Suppressor macrophage treated with lipopolysaccharide for 1 hour (primary cell): ENCODE measurements at regions not wholly inside any gene's neighbourhood (a gene's known extent, or its start where the extent isn't known, plus 50 kb on each side); places are given as distances from the start of the nearest gene placed in this dataset.
"Not testable (repeated sequence)": the region's sequence is repeated elsewhere in the genome, so short reads cannot be mapped to it uniquely, and the experiment has no call there.

Experiments
- DNase-seq, 3 donors: peaks; one replicate each; pipeline ENCODE4 v3.0.0-alpha.2; 2020 to 2022

GRCh38 chr5:40347981-40348725, 331.6 kb upstream of the PTGER4 start:
- no peak for DNase-seq

GRCh38 chr5:40346901-40347300, 332.8 kb upstream of the PTGER4 start:
- DNase-seq: no peak

DNA sequence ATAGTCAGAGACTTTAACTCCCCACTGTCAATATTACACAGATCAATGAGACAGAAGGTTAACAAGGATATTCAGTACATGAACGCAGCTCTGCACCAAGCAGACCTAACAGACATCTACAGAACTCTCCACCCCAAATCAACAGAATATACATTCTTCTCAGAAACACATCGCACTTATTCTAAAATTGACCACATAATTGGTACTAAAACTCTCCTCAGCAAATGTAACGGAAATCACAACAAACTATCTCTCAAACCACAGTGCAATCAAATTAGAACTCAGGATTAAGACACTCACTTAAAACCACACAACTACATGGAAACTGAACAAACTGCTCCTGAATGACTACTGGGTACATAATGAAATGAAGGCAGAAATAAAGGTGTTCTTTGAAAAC, 341.3 kb upstream of the PTGER4 start:
- DNase-seq: not testable (repeated sequence)

- DNase-seq: no peak
These were observed 345.5 kb upstream of the PTGER4 start for GRCh38 chr5:40334242-40334635.

DNA sequence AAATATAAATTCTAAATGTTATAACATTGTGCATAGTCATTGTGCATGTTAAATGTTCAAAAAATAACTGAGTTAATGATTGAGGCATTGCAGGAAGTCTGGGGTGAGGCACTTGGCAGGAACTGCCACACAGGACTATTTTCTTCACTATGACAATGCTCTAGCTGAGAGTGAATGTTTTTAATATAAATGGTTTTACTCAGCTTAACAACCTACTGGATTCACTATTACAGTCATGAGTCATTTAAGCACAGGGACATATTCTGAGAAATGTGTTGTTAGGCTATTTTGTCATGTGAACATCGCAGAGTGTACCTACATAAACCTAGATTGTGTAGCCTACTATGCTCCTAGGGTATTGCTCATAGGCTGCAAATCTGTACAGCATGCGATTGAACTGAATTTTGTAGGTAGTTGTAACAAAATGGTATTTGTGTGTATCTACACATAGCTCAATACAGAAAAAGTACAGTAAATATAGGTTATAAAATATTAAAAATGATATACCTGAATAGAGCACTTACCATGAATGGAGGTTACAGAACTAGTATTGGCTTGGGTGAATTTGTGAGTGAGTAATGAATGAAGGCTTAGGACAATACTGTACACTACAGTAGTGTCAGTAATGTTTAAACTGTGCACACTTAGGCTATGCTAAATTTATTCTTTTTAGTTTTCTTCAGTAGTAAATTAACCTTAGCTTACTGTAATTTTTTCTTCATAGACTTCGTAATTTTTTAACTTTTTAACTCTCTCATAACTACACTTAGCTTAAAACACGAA, 346.1 kb upstream of the PTGER4 start:
- peak in 1 of 3 donors; percentile 6 for DNase-seq

DNA sequence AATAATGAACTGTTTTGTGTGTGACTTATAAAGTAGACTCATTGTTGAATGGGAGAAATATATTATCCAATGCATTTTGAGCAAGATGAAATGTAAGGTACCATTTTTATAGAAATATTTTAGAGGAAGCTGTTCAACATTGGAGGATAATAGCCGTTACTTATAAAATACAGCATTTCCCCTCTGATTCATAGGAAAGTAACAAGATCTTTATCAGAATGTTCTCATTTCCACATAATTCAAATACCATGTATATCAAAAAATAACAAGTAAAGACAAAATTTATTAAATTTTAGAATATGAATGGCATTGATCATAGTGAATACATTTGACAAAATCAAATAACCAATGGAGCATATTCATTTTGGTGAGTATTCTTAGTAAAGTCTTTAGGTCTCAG, 346.7 kb upstream of the PTGER4 start:
- DNase-seq: no peak

GRCh38 chr5:40331616-40332015, 348.1 kb upstream of the PTGER4 start:
- no peak for DNase-seq

DNA sequence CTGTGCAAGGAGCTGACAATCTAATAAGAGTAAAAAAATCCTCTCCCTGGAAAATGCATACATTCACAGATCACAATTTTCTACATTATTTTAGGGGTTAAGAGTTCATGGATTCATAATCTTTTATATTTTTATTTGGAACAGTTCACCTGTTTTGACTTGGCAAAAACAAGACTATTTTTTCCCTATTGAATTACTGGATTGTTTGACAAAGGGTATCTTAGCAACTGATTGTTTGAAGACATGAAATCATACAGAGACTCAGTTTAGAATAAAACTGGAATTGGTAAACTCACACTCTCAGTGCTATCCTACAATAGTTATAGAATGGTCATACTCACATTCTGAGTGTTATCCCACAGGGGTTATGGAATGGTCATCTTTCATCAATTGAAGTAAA, 358.2 kb upstream of the PTGER4 start:
- DNase-seq: no peak

DNA sequence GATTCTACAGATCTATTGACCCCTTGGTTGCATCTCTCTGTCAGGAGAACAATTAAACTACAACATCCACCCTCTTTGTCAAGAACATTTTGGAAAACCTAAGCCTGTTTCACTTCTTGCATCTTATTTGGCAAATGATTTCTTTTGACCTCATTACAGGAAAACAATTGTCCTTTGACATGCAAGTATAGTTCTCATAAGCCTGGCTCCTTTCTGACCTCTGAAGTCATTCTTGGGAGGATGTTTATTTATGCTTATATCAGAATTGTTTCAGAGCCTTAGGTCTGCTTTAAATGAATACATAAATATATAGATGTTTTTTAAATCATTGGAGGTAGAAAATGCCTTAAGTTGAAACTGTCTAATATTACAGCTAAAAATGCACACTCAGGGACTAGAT, 361.3 kb upstream of the PTGER4 start:
- no peak for DNase-seq

DNA sequence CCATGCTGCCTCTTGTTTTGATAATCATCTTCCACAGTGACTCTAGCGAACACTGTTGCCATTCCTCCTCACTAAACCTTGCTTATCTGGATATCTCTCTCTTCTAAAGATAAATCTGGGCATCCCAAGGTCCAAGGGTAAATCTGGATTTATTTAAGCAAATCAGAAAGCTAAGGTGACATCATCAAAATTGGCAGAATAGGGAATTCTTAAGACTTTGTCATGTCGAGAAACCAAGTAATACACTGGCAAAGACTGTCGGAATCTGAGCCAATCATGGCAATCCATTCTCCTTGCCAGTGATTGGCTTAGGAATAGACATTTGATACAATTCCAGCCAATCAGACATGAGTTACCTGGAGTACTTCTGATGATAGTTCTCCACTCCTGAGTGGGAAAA, 362.7 kb upstream of the PTGER4 start:
- no peak for DNase-seq

DNA sequence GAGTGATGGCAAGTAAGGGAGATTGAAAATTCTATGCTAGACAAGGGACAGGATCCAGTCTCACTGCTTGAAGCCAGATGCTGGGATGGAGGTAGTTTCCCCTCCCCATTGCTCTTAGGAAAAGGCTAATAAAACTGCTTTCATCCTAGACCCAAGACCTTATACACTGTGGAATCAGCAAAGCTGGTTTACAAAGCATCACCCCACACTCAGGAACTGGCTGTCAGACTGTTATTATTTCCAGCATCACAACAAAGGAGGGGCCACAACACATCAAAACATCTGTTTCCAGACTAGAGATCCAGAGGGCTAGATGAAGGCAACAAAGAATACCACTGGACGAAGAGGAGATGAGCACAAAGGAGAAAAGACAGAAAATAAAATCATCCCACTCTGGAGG, 364.6 kb upstream of the PTGER4 start:
- no peak for DNase-seq

GRCh38 chr5:40314275-40314674, 365.4 kb upstream of the PTGER4 start:
- no peak for DNase-seq

- no peak for DNase-seq
These were observed 367.5 kb upstream of the PTGER4 start for GRCh38 chr5:40312205-40312604.

DNA sequence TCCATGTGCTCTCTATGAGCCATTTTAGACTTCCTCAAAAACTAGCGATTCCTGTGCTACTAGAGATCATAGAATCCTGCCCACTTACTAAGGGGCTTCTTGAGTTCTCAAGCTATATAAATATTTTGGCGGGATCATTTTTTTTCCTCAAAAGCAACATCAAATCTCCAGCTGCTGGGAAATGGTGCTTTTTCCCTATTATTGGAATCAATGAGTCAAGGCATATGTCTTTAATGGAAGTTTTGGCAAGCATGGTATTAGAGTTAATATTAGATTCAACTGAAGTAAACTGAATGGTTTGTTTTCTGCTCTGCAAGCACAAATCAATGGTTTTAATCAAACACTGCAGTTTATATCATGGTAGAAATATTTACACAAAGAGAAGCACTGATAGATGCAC, 369.9 kb upstream of the PTGER4 start:
- no peak for DNase-seq

- no peak for DNase-seq
These were observed 370.8 kb upstream of the PTGER4 start for GRCh38 chr5:40308867-40309266.

- DNase-seq: no peak
These were observed 371.8 kb upstream of the PTGER4 start for GRCh38 chr5:40307920-40308319.

DNA sequence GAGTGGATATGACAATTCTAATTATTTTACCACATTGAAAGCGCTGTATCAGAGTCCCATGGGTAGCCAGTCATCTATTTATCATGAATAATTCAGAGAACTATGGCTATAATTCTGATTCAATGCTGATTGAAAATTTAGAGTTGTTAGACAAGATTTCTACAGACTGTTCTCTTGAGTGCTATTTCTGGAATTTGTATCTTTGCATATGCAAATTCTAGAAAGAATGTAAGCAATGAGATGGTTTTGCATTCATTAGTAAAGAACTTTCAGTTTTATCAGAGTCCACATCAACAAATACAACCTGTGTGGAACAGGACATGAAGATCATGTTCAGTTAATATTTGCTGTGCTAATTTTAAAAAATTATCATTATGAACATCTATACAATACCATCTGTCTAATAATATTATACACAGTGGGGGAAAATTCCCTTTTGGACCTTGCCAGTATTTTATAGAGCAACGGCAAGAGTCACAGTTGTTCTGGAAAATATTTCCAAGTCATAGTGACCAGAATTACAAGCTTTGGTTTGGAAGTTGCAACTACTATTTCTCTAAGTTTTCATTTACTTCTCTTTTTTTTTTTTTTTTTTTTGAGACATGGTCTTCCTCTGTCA, 372.7 kb upstream of the PTGER4 start:
- DNase-seq: no peak

GRCh38 chr5:40292006-40292405, 387.7 kb upstream of the PTGER4 start:
- no peak for DNase-seq

- peak in 1 of 3 donors; percentile 31 for DNase-seq
These were observed 388.4 kb upstream of the PTGER4 start for GRCh38 chr5:40291338-40291737.

- no peak for DNase-seq
These were observed 390.8 kb upstream of the PTGER4 start for GRCh38 chr5:40288800-40289485.

DNA sequence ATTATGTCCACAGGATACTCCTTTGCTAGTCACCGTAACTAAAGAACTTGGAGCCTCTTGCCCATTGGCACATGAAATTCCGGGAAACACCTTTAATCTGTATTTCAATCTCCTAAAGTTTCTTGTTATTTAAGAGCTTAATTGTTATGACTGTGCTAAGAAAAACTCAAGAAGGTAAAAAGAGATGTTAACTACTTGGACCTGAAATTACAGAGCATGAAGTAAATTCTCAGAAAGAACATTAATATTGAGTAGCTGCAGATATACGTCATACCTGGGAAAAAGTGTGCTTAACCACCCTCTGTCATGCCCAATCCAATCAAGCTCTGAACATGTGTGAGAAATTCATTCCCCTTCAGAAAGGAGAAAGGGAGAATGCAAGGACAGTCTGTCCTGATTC, 394.9 kb upstream of the PTGER4 start:
- DNase-seq: no peak

- DNase-seq: no peak
These were observed 400.8 kb upstream of the PTGER4 start for GRCh38 chr5:40278881-40279280.

DNA sequence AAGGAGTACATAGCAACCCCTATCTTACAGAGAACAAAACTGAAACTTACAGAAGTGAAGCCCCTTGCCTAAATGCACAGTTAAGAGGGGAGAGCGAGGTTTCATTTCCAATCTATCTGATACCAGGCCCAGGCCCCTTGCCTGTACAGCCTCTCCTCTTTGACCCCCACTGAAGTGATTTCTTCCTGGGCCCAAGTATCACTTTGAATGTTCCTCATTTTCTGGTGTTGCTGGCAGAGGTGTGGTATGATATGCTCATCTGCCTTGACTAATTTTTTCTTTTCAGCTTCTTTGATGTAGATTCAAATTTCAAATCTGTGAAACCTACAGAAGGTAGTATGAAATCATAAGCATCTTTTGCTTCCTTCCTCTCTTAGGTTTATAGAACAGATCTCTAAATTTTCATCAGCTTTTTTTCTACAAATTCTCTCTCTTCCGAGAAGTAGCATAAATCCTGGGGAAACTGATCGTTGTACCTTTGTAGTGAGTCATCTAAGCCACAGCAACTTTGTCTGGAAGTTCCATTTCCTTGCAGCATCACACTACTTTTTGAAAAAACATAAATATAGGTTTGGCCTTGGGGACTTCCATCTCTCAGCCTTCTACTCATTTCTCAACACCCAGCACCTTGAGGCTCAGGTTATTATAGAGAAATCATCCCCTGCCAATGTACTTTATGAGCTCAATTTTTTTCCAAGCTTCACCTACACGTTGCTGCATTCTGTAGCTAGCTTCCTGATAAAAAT, 402.4 kb upstream of the PTGER4 start:
- no peak for DNase-seq
